ENCODE measurements at regions not wholly inside any gene's neighbourhood (a gene's known extent, or its start where the extent isn't known, plus 50 kb on each side); places are given as distances from the start of the nearest gene placed in this dataset.

- TF ChIP-seq GATA3 (IDR thresholded peaks at IDR 0.05; ENCODE audit: low read depth, low read length) (no peak), GATA2 (IDR thresholded peaks at IDR 0.05; ENCODE audit: low read depth, low read length) (no peak)
Observed at GRCh38 chr7:142248-142941, 50.0 kb upstream of the FAM20C start.
